Activated CD4-positive, alpha-beta memory T cell treated with anti-CD3 and anti-CD28 coated beads, Interleukin-2, amount 10 ng/mL, durations not matched to agents 7 days and 5 days (primary cell): ENCODE measurements at regions not wholly inside any gene's neighbourhood (a gene's known extent, or its start where the extent isn't known, plus 50 kb on each side); places are given as distances from the start of the nearest gene placed in this dataset.

ENCODE experiments used
- CTCF ChIA-PET: fragments of 350-600 bp; sonication (Branson Sonifier 250); formaldehyde crosslinking; loops from one replicate; lab custom pipeline; 2021; ENCODE audit warnings: antibody characterized with exemption, inconsistent platforms; lab: Charles Lee
- POLR2A ChIA-PET: fragments of 350-600 bp; sonication (Branson Sonifier 250); formaldehyde crosslinking; loops from one replicate; lab custom pipeline; 2021; ENCODE audit warnings: antibody characterized with exemption; lab: Charles Lee
- DNase-seq: peaks from one replicate; pipeline ENCODE4 v3.0.0-alpha.2; 2020
- H3K27ac Mint-ChIP-seq: one replicate; pipeline ENCODE4 v1.8.0; 2021; ENCODE audit warnings: mild to moderate bottlenecking, mixed read lengths
- H3K27me3 Mint-ChIP-seq: one replicate; pipeline ENCODE4 v1.8.0; 2021; ENCODE audit warnings: mixed read lengths
- H3K36me3 Mint-ChIP-seq: one replicate; pipeline ENCODE4 v1.8.0; 2021; ENCODE audit warnings: low read depth, mixed read lengths
- H3K4me1 Mint-ChIP-seq: one replicate; pipeline ENCODE4 v1.8.0; 2021; ENCODE audit warnings: mixed read lengths
- H3K4me3 Mint-ChIP-seq: one replicate; pipeline ENCODE4 v1.8.0; 2021; ENCODE audit warnings: mild to moderate bottlenecking, mixed read lengths
- H3K9me3 Mint-ChIP-seq: one replicate; pipeline ENCODE4 v1.8.0; 2021; ENCODE audit warnings: mixed read lengths

- Mint-ChIP-seq H3K4me3 (no peak overlapping the region), H3K27ac (no peak overlapping the region), H3K27me3 (no peaks in the 10 kb centered on the region), H3K36me3 (no peaks in the 10 kb centered on the region), H3K4me1 (no peaks in the 10 kb centered on the region), H3K9me3 (no peaks in the 10 kb centered on the region)
- CTCF ChIA-PET, result no interaction called here
- POLR2A ChIA-PET, result no interaction called here
- DNase-seq, result no peak
Observed at GRCh38 chr20:39909447-39909846, 779.6 kb downstream of the MAFB start.

- no peak overlapping the region for H3K27ac Mint-ChIP-seq
- POLR2A ChIA-PET, result no interaction called here
Observed at GRCh38 chr20:39904476-39905112, 784.4 kb downstream of the MAFB start.

GRCh38 chr20:39903806-39904465 lies 785.1 kb downstream of the MAFB start:
- ChIA-PET POLR2A (no interaction called here), CTCF (no interaction called here)
- no peak overlapping the region for H3K4me3 Mint-ChIP-seq
- H3K9me3 Mint-ChIP-seq, result peaks cover 2% of the 10 kb centered on the region
- H3K4me1 Mint-ChIP-seq, result no peaks in the 10 kb centered on the region
- H3K36me3 Mint-ChIP-seq, result no peaks in the 10 kb centered on the region
- H3K27ac Mint-ChIP-seq, result no peak overlapping the region
- H3K27me3 Mint-ChIP-seq, result no peaks in the 10 kb centered on the region
- no peak for DNase-seq

More at GRCh38 chr20:39904476-39905112, 784.4 kb downstream of the MAFB start:
- H3K9me3 Mint-ChIP-seq, result peaks cover 2% of the 10 kb centered on the region
- CTCF ChIA-PET, result no interaction called here
- no peak overlapping the region for H3K4me3 Mint-ChIP-seq
- DNase-seq, result no peak
- H3K36me3 Mint-ChIP-seq, result no peaks in the 10 kb centered on the region
- no peaks in the 10 kb centered on the region for H3K27me3 Mint-ChIP-seq
- no peaks in the 10 kb centered on the region for H3K4me1 Mint-ChIP-seq

- Mint-ChIP-seq H3K4me3 (no peak overlapping the region), H3K27me3 (no peaks in the 10 kb centered on the region), H3K27ac (no peak overlapping the region), H3K9me3 (peaks cover 2% of the 10 kb centered on the region), H3K36me3 (no peaks in the 10 kb centered on the region), H3K4me1 (no peaks in the 10 kb centered on the region)
- no peak for DNase-seq
- ChIA-PET POLR2A (no interaction called here), CTCF (no interaction called here)
Observed at GRCh38 chr20:39899881-39900280, 789.2 kb downstream of the MAFB start.

DNA sequence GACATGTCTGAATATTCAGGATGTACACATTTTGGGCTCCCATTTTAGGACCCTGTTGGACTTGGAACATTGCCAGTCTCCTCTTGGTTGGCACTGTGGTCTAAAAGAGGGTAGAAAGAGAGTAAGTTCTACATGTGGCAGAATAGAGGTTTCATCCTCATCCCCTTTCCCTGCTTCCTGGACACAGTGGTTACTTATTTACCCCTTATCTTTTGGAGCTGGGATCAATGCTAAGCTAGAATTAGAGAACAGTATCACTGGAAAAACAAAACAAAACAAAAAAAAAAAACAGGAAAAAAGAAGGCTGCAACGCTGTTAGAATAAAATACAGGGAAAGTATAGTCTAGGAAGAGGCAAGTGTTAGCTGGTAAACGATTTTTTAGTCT lies 790.6 kb downstream of the MAFB start:
- no peaks in the 10 kb centered on the region for H3K36me3 Mint-ChIP-seq

DNA sequence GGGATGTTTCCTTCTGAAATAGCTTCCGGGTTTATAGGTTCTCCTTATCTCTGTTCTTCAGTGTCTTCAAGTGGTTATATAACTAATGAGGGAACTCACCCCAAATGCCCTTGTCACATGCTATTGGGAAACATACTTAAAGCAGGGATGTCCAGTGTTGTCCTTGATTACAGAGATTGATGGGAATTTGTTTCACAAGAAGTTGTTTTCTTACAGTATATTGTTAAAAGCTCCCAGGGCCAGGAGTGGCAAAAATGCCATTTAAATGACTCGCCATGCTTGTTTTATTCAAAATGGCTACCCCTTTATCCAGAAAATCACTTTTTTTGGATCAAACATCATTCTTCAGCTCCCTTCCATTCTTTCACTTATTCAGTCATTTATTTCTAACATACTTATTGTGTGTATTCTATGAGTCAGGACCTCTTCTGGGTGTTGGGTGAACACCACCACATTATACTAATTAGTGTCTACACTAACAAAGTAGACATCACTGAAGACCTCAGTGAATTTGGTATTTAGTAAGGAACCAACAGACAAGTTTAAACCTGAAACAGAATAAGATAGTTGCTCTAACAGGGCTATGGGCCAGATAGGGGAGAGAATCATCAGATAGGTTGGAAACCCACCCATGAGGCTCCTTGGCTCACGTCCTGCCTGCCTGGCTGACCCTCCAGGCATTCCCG lies 791.1 kb downstream of the MAFB start:
- no peaks in the 10 kb centered on the region for H3K36me3 Mint-ChIP-seq
- POLR2A ChIA-PET, result no interaction called here
- H3K9me3 Mint-ChIP-seq, result no peaks in the 10 kb centered on the region
- DNase-seq, result no peak
- H3K4me1 Mint-ChIP-seq, result no peaks in the 10 kb centered on the region
- CTCF ChIA-PET, result no interaction called here
- H3K27ac Mint-ChIP-seq, result no peak overlapping the region
- H3K4me3 Mint-ChIP-seq, result no peak overlapping the region
- no peaks in the 10 kb centered on the region for H3K27me3 Mint-ChIP-seq

More for the DNA sequence above, 790.6 kb downstream of the MAFB start:
- Mint-ChIP-seq H3K4me1 (no peaks in the 10 kb centered on the region), H3K27me3 (no peaks in the 10 kb centered on the region), H3K27ac (no peak overlapping the region), H3K4me3 (no peak overlapping the region), H3K9me3 (peaks cover under 1% of the 10 kb centered on the region)
- DNase-seq, result no peak
- CTCF ChIA-PET, result no interaction called here
- POLR2A ChIA-PET, result no interaction called here

DNA sequence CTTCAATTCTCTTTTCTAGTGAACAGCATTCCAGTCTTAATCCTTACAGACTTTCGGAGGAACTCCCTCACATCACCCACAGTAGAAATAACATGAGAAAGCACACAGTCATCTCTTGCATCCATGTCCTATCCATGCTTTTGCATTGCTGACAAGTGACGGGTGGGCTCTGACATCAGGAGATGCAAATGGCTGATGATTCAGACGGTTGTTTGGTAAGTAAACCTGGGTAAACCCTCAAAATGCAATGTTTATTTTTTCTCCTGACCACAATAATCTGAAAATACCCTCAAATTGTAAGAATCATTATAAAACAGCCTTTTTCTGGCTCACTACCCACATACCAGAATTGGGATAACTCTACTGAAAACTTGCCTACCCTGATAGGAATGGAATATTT lies 792.0 kb downstream of the MAFB start:
- no peak overlapping the region for H3K27ac Mint-ChIP-seq
- H3K36me3 Mint-ChIP-seq, result no peaks in the 10 kb centered on the region
- no peak for DNase-seq
- H3K27me3 Mint-ChIP-seq, result no peaks in the 10 kb centered on the region
- CTCF ChIA-PET, result no interaction called here
- H3K9me3 Mint-ChIP-seq, result no peaks in the 10 kb centered on the region
- H3K4me1 Mint-ChIP-seq, result no peaks in the 10 kb centered on the region
- H3K4me3 Mint-ChIP-seq, result no peak overlapping the region
- POLR2A ChIA-PET, result no interaction called here

DNA sequence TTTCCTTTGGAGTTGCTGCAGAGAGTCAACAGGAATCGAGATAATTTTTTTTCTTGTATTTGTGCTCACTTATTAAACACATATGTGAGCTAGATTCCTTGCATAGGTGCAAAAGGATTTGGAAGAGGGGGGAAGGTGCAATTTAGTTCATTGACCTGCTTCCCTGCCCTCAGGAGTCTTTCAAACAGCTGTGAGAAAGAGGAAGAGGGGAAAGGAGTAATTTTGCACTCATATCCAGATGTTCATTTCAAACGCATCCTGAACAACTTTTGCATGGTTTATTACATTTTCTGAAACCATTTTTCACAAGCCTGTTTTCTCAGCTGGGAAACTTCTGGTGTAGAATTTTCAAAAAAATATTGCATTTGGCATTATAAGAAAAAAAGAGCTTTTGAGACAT lies 795.0 kb downstream of the MAFB start:
- no peak overlapping the region for H3K27ac Mint-ChIP-seq
- H3K4me1 Mint-ChIP-seq, result no peaks in the 10 kb centered on the region
- no peak for DNase-seq
- CTCF ChIA-PET, result no interaction called here
- H3K9me3 Mint-ChIP-seq, result no peaks in the 10 kb centered on the region
- H3K27me3 Mint-ChIP-seq, result no peaks in the 10 kb centered on the region
- POLR2A ChIA-PET, result no interaction called here
- H3K4me3 Mint-ChIP-seq, result no peak overlapping the region
- H3K36me3 Mint-ChIP-seq, result no peaks in the 10 kb centered on the region

- Mint-ChIP-seq H3K9me3 (no peaks in the 10 kb centered on the region), H3K27ac (no peak overlapping the region), H3K36me3 (no peaks in the 10 kb centered on the region), H3K4me1 (no peaks in the 10 kb centered on the region), H3K4me3 (no peak overlapping the region), H3K27me3 (no peaks in the 10 kb centered on the region)
- CTCF ChIA-PET, result no interaction called here
- DNase-seq, result no peak
- POLR2A ChIA-PET, result no interaction called here
Observed at GRCh38 chr20:39893003-39893685, 795.9 kb downstream of the MAFB start.

GRCh38 chr20:39890697-39891096 lies 798.3 kb downstream of the MAFB start:
- ChIA-PET POLR2A (no interaction called here), CTCF (no interaction called here)
- no peaks in the 10 kb centered on the region for H3K4me1 Mint-ChIP-seq
- H3K9me3 Mint-ChIP-seq, result no peaks in the 10 kb centered on the region
- no peak for DNase-seq
- H3K27ac Mint-ChIP-seq, result no peak overlapping the region
- H3K36me3 Mint-ChIP-seq, result no peaks in the 10 kb centered on the region
- no peaks in the 10 kb centered on the region for H3K27me3 Mint-ChIP-seq
- no peak overlapping the region for H3K4me3 Mint-ChIP-seq

DNA sequence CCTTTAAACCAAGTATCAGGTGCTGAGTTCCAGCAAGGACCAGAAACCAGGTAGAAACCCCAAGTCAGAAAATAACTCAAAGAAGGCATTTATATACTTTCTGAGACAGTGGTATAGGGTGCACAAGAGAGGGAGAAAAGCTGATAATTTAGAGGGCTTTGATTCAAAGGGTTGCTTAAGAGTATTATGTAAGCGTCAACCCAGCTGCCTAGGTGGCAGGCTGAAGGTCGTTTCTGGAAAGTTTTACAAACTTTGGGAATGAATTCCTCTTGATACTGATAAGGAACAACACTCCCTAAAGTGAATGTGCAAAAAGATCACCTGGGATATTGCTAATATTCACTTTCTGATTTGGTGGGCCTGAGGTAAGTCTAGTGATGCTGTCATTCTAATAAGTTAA lies 800.7 kb downstream of the MAFB start:
- no peak overlapping the region for H3K27ac Mint-ChIP-seq
- ChIA-PET POLR2A (no interaction called here), CTCF (no interaction called here)
- H3K9me3 Mint-ChIP-seq, result no peaks in the 10 kb centered on the region
- H3K27me3 Mint-ChIP-seq, result no peaks in the 10 kb centered on the region
- no peak for DNase-seq
- H3K4me3 Mint-ChIP-seq, result no peak overlapping the region
- no peaks in the 10 kb centered on the region for H3K36me3 Mint-ChIP-seq
- H3K4me1 Mint-ChIP-seq, result no peaks in the 10 kb centered on the region

DNA sequence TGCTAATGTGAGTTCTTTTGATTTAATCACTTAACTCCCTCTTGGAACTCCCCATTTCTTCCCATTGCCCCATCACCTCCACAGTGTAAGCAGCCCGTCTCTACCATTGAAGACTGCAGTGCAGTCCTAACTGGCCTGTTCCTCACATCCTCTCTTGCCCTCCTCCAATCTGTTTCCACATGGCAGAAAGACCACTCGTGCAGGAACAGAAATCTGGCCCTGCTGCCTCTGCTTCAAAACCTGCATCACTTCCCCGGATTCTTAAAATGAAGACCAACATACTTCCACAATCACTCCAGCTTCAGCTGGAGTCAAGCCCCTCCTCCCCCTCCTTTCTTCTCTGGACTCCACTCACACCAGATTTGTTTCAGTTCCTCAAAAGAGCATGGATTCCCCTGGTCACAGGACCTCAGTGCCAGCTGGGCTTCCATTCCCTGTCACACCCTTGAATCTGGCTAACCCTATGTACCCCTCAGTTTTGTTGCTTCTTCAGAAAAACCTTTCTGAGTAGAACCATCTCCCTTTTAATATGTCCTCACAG lies 802.3 kb downstream of the MAFB start:
- Mint-ChIP-seq H3K4me3 (no peak overlapping the region), H3K27ac (no peak overlapping the region), H3K36me3 (no peaks in the 10 kb centered on the region), H3K4me1 (no peaks in the 10 kb centered on the region), H3K27me3 (no peaks in the 10 kb centered on the region), H3K9me3 (no peaks in the 10 kb centered on the region)
- CTCF ChIA-PET, result no interaction called here
- POLR2A ChIA-PET, result no interaction called here
- no peak for DNase-seq

DNA sequence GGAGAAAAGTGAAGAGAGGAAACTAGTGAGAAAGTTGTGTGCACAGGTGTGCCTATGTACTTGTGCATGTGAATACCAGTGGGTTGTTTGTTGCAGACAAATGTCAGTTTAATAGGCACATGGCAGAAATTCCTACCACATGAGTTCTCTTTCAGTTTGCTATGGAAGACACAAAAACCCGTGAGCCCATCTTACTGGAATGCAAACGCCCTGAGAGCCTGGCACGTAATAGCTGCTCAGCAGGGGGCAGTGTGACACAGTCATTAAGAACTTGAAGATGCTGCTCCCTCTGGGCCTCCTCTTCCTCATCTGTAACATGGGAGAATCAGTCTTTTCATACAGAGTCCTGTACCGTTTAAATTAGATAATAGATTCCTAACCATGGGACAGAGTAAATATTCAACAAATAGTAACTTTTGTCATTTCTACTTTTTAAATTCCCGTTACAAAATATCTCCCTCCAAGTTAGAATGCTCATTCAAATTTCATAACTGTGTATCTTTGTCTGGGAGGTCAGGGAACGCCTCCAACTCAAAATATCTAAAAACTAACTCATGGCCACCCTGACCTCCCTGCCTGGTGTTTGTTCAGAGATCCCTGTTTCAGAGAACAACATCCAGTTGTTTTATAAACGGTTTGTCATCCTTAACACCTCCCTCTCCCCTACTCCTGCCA lies 802.9 kb downstream of the MAFB start:
- no peak overlapping the region for H3K4me3 Mint-ChIP-seq
- H3K4me1 Mint-ChIP-seq, result no peaks in the 10 kb centered on the region
- ChIA-PET POLR2A (no interaction called here), CTCF (no interaction called here)
- no peaks in the 10 kb centered on the region for H3K9me3 Mint-ChIP-seq
- no peaks in the 10 kb centered on the region for H3K36me3 Mint-ChIP-seq
- DNase-seq, result no peak
- no peaks in the 10 kb centered on the region for H3K27me3 Mint-ChIP-seq
- H3K27ac Mint-ChIP-seq, result no peak overlapping the region
